AG09309 (cell line): ENCODE measurements at regions not wholly inside any gene's neighbourhood (a gene's known extent, or its start where the extent isn't known, plus 50 kb on each side); places are given as distances from the start of the nearest gene placed in this dataset.

ENCODE experiments used
- DNase-seq: peaks from one replicate; pipeline ENCODE4 v3.0.0-alpha.2; 2010; ENCODE audit warnings: low read depth
- H3K4me3 ChIP-seq: 2 replicates; pipeline ENCODE4 v1.5.1; 2011; ENCODE audit warnings: mild to moderate bottlenecking, low read depth, low read length, moderate library complexity; ENCODE audit not compliant: control insufficient read depth
- TF ChIP-seq, protein P1 (sequence below): IDR thresholded peaks from 2 replicates; pipeline ENCODE4 v1.5.1; 2011; ENCODE audit warnings: mild to moderate bottlenecking, low read depth, low read length, inconsistent platforms; ENCODE audit not compliant: insufficient read depth, control insufficient read depth; ENCODE audit errors: missing control alignments

DNA sequence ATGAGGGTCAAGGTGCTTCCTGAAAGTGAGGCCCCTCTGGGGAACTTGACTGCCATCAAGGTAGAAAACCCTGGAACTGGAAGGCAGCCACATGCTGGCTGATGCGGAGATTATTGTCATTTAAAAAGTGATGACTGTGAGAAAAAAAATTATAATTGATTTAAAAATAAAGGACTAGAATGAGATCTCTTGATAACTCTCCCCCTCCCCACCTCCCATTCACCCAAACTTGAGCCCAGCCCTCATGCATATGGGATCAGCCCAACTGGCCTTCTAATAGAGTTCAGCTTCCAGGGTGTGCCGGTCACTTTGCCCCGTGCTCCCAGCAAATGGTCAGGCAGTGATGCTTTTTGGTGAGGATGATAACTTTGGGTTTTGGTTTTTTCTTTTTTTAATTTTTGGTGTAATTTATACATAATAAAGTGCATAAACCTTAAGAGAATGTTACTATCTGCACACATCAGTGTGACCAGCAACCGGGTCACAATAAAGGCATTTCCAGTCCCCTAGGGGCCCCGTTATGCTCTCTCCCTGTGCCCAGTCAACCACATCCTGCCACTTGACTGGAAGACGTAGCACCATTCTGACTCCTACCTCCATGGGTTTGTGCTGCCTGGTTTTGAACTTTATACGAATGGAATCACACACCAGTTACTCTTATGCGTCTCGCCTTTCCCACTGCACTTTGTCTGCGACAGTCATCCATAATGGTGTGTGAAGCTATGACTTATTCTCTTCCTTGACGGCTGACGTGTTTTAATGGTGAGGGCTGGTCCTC is 187.9 kb downstream of the USP12 start:
- H3K4me3 ChIP-seq: no peak overlapping the region
- TF ChIP-seq, protein P1, sequence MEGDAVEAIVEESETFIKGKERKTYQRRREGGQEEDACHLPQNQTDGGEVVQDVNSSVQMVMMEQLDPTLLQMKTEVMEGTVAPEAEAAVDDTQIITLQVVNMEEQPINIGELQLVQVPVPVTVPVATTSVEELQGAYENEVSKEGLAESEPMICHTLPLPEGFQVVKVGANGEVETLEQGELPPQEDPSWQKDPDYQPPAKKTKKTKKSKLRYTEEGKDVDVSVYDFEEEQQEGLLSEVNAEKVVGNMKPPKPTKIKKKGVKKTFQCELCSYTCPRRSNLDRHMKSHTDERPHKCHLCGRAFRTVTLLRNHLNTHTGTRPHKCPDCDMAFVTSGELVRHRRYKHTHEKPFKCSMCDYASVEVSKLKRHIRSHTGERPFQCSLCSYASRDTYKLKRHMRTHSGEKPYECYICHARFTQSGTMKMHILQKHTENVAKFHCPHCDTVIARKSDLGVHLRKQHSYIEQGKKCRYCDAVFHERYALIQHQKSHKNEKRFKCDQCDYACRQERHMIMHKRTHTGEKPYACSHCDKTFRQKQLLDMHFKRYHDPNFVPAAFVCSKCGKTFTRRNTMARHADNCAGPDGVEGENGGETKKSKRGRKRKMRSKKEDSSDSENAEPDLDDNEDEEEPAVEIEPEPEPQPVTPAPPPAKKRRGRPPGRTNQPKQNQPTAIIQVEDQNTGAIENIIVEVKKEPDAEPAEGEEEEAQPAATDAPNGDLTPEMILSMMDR: no peak
- no peak for DNase-seq

DNA sequence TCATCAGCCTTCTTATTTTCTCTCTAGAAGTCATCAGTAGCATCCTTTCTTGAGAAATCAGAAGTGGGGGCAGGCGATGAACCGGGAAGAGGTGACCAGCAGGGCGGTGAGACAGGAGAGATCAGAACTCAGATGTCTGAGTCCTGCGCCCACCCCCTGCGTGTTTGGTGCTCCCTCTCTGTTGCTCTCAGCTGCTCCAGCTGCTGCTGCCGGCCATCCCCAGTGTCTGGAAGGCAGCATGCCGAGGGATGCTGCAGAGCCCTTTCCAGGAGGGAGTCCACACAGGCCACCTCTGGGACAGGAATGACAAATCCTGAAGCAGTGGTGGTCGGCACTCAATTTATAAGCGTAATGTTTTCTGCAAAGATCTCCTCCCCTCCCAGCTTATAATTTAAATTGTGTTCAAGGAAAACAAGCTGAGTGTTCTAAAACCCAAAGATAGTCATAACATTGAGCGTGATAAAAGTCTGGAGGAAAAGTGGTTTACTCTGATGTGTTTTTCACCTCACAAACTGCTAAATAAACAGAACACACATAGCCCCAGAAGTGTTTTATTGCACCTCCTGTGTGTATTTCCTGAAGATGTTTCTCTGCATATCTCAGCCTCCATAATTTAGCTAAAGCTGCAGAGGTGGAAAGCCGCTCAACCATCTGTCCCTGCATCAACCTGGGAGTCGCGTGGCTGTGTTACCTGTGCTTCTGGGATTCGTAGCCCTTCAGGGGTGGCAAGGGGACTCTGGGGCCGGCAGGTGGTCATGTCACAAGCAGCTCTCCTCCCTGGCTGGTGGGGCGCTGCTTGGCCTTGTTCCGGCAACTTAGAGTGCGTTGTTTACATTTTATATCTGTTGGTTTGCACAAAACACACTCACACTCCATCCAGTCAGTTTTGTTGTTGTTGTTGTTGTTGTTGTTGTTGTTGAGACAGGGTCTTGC is 191.2 kb downstream of the USP12 start:
- H3K4me3 ChIP-seq: no peak overlapping the region
- TF ChIP-seq, protein P1: no peak
- no peak for DNase-seq

- DNase-seq: no peak
Measured at GRCh38 chr13:26979334-26979733, 192.3 kb downstream of the USP12 start.

DNA sequence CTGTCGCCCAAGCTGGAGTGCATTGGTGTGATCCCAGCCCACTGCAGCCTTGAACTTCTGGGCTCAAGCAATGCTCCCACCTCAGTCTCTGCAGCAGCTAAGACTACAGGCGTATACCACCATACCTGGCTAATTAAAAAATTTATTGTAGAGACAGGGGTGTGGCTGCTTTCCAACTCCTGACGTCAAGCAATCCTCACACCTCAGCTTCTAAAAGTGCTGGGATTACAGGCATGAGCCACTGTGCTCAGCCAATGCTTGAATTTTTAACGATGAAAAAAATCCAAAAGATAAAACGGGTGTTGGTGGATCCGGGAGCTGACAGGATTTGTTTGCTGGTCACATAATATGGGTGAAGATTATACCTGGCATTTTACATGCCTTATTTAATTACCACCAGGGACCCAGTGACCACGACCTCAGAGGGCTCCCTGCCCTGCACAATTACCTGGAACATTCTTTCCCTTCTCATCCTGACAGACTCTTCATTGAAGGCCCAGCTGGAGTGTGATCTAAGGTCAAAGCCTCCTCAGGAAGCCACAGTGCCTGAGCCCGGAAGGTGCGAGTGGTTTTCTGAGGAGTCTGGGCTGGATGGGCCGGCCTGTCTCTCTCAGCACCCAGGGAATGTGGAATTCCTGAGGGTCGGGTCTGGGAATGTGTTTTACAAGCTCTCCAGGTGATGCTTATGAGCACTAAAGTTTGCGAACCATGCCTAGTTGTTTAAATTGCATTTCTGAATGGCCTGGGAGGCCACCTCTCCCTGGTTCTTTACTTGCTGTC is 193.3 kb downstream of the USP12 start:
- TF ChIP-seq, protein P1: no peak
- H3K4me3 ChIP-seq: no peak overlapping the region
- DNase-seq: no peak

More at GRCh38 chr13:26979334-26979733, 192.3 kb downstream of the USP12 start:
- no peak overlapping the region for H3K4me3 ChIP-seq
- TF ChIP-seq, protein P1: no peak

GRCh38 chr13:26977541-26977940 is 194.1 kb downstream of the USP12 start:
- TF ChIP-seq, protein P1: no peak
- DNase-seq: no peak
- H3K4me3 ChIP-seq: no peak overlapping the region

DNA sequence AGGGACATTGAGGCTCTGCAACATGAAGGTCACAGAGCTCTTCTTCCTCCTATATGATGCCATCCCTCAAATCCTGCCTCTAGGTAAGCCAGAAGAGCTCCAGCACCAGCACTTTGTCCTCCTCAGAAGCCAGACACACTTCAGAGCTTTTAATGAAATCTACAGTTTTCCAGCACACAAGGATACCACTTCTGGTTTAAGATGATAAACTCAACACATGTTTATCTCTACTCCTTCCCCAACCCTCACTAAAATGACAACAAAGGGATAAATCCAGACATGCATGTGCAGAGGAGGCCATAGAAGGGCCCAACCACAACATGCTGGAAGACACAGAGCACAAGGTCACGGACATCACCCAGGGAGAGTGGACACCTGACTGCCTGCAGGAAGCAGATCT is 195.3 kb downstream of the USP12 start:
- no peak overlapping the region for H3K4me3 ChIP-seq
- no peak for DNase-seq
- TF ChIP-seq, protein P1: no peak
